NCI-H226 (cell line): ENCODE measurements at regions not wholly inside any gene's neighbourhood (a gene's known extent, or its start where the extent isn't known, plus 50 kb on each side); places are given as distances from the start of the nearest gene placed in this dataset.
"Not testable (repeated sequence)": the region's sequence is repeated elsewhere in the genome, so short reads cannot be mapped to it uniquely, and the experiment has no call there.

Source experiments
- DNase-seq: peaks from one replicate; pipeline ENCODE4 v3.0.0-alpha.2; 2015

DNA sequence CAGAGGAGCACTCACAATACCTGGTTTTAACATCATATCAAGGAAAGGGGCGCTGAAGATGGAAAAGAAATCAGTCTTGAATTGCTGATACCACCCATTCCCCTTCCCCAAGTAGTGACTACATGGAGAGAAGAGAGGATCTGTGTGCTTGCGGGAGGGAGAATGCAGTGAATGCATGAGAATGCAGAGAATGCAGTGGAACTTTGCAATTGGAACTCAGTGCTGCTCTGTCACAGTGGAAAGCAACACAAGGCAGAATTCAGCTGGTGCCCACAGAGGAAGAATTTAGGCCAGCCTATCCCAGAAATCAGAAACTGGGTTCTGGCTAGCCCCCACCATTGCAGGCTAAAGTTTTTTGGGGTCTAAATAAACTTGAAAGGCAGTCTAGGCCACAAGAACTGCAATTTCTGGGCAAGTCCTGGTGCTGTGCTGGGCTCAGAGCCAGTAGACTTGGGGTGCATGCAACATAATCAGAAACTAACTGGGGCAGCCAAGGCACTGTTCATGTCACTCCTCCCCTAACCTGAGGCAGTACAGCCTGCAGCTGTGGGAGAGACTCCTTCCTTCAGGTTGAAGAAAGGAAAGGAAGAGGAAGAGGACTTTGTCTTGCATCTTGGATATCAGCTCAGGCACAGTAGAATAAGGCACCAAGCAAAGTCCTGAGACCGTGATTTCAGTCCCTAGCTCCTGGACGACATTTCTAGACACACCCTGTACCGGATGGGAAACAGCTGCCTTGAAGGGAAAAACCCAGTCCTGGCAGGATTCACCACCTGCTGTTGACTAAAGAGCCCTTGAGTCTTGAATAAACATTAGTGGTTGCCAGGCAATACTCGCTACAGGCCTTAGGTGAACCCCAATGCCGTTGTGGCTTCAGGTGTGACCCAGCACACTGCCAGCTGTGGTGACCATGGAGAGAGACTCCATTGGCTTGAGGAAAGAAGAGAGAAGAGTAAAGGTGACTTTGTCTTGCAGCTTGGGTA lies 329.3 kb downstream of the TBL1XR1 start:
- DNase-seq = no peak

DNA sequence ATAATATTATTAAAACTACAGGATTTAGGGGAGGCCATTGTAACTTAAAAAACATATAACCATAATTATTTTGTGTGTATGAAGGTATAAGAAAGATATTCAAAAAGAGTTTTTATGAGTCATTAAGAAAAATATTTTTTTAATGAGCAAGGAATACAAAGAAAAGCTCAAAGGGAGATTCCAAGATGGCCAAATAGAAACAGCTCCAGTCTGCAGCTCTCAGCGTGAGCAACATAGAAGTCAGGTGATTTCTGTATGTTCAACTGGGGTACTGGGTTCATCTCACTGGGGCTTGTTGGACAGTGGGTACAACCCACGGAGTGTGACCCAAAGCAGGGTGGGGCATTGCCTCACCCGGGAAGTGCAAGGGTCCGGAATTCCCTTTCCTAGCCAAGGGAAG lies 336.1 kb downstream of the TBL1XR1 start:
- no peak for DNase-seq

DNA sequence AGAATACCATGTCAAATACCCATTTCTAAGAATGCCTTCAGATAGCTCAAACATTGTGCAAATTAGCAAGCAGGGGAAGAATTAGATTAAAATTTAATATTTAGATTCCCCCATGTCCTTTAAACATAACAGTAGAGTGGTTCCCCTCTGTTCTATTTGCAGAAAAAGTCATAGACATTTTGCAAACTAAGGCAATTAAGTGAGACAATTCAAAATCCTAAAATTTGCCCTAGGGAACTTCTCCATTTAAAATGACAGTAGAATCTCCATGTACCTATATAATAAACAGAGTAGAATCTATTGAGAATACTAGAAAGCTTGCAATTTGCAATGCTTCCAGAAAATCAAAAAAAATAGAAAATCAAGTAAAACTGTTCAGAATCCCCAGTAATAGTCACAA lies 340.6 kb downstream of the TBL1XR1 start:
- no peak for DNase-seq

DNA sequence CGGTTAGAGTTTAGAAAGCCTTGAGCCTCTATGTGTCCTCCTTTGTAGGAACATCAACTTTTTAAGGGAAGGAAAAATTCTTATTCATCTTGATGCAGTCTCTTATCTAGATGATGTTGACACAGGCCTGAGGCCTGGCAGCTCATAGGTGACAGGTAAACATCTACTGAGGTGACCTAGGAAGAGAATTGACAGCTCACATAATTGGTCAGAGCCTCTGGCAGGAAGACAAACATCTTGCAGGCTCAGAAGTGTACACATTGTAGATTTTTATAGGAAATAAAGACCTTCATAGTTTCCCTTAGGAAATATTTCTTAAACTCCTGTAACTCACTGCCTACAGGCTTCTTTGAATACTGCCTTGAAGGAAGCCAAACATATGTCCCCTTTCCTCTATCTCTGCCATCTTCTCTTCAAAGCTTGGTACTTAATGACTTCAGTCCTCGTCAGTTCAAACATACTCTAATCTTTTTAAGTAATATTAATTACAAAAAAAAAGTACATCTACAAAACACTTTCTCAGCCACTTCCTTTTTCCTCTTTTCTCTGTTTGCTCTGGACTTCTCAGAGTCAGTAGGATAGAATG lies 341.3 kb downstream of the TBL1XR1 start:
- DNase-seq = no peak

DNA sequence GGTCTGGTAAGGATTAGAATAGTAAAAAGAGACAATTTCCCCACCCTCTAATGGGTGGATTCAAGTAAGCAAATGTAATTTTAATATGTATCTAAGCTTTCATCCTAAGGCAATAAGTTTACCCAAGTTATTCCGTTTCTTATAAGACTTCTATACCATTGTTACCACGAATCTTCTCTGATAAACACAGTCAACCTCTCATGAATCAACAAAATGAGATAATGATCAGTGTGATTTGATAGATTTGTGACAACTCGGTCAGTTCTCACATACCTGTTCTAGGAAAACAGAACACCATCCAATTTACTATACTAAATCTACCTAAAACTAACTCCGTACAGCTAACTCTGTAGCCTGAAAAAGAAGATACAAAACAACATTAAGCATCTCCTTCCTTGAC lies 342.1 kb downstream of the TBL1XR1 start:
- no peak for DNase-seq

DNA sequence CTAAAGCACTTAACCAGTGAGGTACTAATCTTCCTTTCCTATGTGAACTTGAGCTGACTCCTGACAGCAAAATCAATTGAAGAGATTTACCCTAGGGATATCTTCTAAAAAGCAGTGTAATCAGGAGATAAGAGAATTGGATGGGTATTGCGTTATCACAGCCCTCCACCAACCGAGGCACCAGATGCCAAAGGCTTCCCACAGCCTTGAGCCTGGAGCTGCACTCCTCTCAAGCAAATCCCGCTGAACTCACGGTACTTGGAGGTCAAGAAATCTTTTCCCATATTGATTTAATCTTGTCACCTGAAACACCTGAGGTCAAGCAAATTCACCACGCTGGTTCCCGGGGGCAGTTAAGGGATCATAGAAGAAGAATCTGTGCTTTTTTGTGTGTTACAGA lies 346.8 kb downstream of the TBL1XR1 start:
- no peak for DNase-seq

DNA sequence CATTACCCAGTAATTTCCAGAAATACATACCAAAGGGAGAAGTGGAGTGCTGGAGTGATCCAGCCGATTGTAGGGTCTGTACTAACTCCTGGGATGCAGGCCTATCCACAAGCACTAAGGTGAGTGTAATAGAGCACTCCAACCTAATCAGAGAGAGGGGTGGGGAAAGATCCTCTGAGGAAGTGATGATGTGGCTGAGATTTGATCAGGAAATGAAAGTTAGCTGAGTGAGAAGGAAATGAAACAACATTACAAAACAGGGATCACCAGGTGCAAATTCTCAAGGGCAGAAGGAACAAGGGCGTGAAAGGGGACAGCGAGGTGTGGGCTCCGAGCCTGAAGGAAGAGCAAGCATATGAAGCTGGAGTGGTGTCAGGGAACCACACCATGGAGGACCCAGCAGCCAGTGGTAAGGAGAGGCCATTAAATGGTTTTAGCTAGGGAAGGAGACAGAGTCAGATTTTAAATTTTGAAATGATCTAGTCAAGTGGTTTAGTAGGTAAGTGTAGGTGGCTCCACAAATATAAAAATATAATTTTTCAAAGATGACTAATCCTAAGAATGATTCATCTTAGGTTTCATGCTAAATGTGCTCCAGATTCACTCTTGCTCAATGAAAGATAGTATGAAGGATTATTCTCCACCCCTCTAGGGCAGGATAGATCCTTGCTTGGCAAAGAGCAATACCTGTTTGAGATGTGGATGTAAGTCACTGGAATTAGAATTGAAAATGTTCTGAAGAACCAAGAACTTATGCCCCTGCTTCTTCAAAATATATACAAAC lies 348.7 kb downstream of the TBL1XR1 start:
- DNase-seq = peak; percentile 64

DNA sequence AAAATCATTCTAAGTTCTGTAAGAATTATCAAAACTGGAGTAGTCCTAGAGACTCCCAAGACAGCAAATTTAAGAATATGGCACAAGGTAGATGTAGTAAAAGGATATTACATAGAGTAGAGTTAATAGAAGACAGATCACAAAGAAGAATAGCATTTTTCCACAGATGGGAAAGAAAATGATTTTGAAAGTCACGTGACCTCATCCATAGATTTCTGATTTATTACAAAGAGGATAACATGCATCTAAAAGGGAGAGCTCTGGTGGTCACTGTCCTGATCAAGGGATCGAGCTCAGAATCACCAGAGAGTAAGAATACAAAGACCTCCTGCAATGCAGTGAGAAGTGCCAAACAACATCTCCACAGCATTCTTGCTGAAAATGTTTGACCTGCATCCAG lies 354.4 kb downstream of the TBL1XR1 start:
- no peak for DNase-seq

DNA sequence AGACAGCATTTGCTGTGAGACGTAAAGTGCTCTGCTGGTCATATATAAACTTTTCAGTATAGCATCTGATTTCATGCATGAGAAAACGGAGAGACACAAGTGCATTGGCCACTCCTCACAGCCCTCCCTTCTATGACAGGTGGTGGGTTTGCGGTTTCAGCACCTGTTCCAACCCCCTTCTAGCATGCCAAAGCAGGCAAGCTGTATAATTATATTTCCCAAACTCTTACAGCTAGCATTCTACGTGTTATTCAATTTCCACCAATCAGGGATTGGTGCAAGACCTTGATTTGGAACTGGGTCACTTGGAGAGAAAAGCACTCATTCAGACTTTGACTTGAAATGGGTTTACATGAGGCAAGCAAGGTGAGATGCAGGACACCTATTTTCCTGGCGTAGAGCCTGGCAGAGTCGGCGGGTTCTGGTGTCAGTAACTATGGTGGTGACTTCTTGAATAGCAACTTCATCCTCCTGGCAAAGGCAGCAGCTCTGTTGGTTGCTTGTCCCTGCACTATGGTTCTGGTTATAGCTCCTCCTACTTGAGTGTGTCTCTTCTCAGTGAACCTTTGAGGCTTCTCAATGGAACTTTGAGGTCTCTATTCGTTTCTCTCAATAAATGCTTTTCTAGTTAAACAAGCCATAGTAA lies 356.5 kb downstream of the TBL1XR1 start:
- DNase-seq = no peak

DNA sequence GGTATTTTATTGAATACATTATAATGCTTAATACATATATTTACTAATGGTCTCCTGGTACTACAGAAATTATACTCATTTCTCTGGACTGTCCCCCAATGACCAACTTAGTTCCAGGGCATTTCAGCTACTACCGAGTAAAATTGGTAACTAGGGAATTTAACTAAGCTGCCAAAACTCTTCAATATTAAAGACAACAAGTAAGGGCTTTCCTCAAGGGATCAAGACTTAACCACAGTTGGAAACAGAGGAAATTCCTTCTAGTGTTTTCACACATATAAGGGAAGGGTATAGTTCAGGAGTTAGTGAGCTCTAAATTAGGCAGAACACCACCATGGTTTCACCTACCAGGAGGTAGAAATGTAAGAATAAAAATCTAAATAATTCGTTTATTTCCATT lies 357.4 kb downstream of the TBL1XR1 start:
- DNase-seq = no peak

DNA sequence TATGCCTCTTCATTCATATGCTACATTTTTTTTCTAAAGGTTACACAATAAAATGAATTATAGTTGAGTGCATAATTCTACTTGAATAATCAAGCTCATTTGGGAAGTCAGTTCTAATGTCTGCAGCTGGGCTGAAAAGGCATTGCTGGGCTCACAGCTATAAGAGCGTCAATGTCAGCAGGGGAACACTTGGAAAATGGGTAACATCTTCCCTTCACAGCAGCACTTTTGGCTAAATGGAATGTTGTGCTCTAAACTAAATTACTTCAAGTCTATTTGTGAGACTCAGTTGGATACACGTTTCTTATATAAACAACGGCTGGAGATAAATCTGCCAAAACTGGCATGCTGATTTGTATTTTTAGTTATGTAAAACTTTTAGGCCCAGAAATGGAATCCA lies 357.8 kb downstream of the TBL1XR1 start:
- no peak for DNase-seq

DNA sequence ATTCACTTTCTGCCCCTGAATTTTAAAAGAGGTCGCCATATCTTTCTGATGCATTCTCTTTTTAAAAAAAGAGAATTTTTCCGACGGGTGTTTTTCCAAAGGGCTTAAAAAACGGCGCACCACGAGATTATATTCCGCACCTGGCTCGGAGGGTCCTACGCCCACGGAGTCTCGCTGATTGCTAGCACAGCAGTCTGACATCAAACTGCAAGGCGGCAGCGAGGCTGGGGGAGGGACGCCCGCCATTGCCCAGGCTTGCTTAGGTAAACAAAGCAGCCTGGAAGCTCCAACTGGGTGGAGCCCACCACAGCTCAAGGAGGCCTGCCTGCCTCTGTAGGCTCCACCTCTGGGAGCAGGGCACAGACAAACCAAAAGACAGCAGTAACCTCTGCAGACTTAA lies 370.0 kb downstream of the TBL1XR1 start:
- not testable (repeated sequence) for DNase-seq

DNA sequence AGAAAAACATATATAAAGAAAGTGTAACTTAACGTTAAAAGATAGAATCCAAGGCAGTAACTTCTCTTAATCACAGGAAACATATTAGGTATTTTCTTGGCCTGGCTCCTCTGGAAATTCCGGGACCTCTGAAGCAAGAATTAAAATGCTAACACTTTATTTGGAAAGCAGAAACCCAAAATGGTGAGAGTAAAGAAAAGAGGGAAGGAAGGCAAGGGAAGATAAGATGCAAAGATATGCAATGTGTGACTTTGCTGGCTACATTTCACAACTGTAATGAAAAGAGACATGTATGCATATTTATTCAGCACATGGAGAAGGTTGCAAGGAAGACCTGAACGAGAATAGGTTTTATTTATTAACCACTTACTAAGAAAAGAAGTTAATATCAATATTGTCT lies 372.5 kb downstream of the TBL1XR1 start:
- DNase-seq = no peak

DNA sequence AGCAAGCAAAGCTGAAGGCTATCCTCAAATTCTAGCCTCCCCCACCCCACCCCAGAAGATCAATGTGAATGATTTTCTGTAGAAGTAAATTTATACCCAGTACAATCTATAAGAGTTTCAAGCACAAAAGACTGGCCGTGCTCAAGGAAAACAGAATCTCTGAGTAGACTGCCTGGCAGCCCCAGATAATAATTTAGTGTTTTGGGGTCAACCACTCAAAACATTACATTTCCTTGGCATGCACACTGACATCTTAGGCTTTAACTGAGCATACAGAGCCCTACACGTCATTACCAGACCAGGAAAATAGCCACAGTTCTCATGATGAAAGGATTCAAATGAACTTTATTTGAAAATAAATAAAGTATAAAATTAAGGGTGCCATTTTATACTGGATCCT lies 376.5 kb downstream of the TBL1XR1 start:
- no peak for DNase-seq

DNA sequence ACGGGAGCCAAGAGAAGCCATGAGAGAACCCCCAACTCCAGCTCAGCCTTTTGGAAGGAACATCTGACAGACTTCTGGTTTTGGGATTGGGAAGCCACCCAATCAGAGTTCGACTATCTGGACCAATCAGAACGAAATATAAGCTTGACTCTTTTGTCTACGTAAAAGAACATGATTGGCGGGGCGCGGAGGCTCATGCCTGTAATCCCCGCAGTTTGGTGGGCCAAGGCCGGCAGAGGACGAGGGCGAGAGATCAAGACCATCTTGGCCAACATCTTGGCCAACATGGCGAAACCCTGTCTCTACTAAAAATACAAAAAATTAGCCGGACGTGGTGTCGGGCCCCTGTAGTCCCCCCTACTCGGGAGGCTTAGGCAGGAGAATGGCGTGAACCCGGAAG lies 380.3 kb downstream of the TBL1XR1 start:
- no peak for DNase-seq

DNA sequence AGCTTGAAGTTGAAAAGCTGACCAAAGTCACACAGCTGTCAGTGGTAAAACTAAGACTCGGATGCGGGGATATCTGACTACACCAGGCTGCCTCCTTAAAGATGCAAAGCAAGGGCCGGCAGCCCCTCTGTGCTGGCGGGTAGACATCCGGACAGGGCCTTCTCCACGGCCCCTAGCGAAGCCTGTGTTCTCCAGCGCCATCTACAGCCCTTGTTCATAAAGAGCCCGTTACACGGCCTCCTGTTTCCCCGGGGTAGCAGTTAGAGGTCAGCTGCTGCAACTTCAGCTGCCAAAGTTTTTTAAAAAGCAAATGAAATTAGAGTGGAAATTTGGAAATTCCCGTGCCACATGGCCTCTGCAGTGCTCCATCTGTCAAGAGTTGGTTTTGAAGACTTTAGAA lies 383.0 kb downstream of the TBL1XR1 start:
- DNase-seq = peak; percentile 8

DNA sequence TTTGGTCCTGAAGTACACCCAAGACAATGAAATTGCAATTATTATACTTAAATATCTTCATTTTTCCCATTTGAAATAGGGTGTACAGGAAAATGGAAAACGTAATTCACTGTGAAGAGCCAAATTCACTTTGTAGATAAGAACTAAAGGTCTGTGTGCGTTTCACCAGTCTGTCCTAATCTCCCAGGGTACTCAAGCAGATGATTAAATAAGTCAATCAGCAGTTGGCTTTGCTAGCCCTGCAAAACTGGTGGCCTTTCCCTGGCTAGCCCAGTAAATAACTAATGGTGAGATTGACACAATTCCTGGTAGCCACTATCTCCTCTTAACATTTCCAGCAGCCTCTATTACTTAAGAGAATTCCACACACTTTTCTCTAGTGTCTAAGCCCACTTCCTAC lies 389.3 kb downstream of the TBL1XR1 start:
- DNase-seq = no peak

DNA sequence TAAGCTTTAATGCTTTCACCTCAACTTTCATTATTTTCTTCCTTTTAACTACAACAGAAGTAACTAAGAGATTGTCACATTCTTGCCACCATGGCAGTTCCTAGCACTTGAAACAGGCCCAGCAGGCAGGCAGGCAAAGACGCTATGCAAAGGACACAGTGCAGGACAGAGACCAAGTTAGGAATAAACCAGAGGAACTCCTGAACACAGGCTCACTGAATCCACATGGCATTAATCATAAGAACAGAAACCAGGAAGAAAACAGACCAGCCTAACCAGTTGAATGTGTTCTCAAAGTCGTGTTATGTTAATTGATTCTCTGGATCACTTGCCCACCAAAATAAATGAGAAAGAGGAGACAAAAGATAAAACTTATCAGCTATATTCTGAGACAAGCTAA lies 397.6 kb downstream of the TBL1XR1 start:
- no peak for DNase-seq

DNA sequence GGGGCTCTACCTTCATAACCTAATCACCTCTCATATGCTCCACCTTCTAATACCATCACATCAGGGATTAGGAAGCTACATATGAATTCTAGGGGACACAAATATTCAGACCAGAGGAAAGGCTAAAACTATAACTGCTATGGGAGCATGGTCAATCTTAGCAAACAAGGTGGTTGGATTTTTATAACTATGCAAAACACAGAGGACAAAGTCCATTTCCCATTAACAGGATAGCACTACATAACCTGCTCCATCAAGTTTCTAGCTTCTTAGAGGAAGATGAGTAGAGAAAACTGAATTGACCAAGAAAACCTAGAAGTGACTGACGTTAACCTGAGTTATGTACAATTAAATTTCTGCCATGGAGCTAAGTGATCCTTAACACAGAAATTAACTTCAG lies 398.6 kb downstream of the TBL1XR1 start:
- DNase-seq = no peak

DNA sequence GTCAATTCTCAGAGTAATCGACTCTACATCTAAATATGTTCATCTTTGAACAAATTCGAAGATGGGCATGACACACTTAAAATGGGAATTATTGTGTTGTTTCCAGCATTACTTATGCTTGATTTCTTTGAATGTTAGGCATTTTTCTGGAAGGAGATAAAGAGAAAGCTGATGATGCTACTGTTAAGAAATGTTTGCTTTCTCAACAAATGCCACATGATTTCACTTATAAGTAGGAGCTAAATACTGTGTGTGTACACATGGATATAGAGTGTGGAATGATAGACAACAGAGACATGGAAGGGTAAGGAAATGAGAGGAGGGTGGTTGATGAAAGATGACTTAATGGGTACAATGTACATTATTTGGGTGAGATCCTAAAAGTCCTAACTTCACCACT lies 400.9 kb downstream of the TBL1XR1 start:
- DNase-seq = peak; percentile 12

DNA sequence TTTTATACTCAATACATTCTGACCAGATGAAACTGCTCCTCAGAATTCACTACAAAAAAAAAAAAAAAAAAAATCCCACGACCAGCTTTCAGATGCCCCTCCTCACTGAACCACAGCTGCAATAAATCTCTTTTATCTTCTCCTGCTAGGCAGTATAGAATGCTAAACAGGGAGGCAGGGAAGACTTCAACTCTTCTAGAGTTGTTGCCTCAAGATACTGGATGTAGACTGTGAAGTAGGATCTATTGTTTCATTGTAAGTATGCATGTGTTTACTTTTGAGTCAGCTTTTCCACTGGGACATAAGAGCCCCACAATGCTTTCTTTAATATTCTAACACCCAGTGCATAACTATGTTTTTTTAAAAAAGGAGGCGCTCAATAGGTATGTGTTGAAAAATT lies 401.4 kb downstream of the TBL1XR1 start:
- DNase-seq = no peak

DNA sequence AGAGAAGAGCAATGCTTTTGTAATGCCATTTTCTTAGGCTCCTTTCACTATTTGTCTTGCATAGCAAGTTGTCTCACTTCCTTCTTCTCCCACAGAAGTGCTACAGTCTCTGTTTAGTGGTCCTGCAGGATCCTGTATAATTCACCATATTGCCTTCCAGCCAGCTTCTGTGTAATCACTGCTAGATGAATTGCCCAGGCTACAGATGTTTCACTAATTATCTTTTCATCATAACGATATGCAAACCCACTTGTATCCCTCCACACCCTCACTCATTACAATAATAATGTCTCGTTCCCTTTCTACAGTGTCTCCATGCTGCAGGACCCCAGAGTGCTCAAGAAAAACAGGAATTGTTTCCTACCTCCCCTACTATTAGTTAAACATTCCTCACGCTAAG lies 402.9 kb downstream of the TBL1XR1 start:
- DNase-seq = no peak

DNA sequence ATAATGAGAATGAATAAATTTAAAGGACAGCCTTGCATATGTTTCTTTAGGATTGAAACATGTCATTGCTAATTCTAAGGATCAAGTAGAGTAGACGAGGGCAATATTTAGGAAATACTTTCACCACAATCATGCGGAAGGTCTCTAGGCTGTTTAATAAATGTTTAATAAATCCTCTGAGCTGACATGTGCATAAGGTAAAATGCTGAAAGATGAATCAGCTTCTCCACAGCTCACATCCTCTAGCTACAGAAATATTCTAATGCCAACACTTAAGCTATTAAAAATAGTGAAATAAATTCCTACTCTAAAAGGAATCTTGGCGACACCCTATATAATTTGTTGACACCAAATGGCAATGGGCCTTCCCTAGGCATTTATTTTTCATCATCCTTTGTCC lies 407.3 kb downstream of the TBL1XR1 start:
- DNase-seq = no peak
